ENCODE measurements at regions not wholly inside any gene's neighbourhood (a gene's known extent, or its start where the extent isn't known, plus 50 kb on each side); places are given as distances from the start of the nearest gene placed in this dataset.
"Not testable (repeated sequence)": the region's sequence is repeated elsewhere in the genome, so short reads cannot be mapped to it uniquely, and the experiment has no call there.

DNA sequence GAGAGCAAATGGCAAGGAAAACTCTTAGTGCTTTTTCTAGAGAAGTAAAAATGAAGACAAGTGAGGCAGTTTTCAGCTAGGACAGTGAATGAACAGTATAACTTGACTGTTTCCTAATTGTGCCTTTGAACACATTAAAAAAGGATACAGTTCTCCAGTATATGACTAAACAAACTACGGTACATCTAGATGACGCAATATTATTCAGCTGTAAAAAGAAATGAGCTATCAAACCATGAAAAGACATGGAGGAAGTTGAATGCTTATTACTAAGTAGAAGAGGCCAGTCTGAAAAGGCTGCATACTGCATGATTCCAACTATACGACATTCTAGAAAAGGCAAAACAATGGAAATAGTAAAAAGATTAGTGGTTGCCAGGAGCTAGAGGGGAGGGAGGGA, 206.3 kb downstream of the SIPA1L2 start:
- no peak overlapping the region for H3K4me3 ChIP-seq (ENCODE audit: low read depth, low read length)
- DNase-seq (ENCODE audit: low read depth) = peak; percentile 36
- TF ChIP-seq CTCF (conservative IDR thresholded peaks at IDR 0.05; ENCODE audit: low read depth, low read length) = no peak

GRCh38 chr1:232422898-232423297, 207.0 kb downstream of the SIPA1L2 start:
- TF ChIP-seq CTCF (conservative IDR thresholded peaks at IDR 0.05; ENCODE audit: low read depth, low read length) = no peak
- H3K4me3 ChIP-seq (ENCODE audit: low read depth, low read length) = no peak overlapping the region
- peak; percentile 37 for DNase-seq (ENCODE audit: low read depth)

- H3K4me3 ChIP-seq (ENCODE audit: low read depth, low read length) = no peak overlapping the region
- TF ChIP-seq CTCF (conservative IDR thresholded peaks at IDR 0.05; ENCODE audit: low read depth, low read length) = no peak
- DNase-seq (ENCODE audit: low read depth) = peak; percentile 36
These were observed 207.8 kb downstream of the SIPA1L2 start for GRCh38 chr1:232422098-232422497.

DNA sequence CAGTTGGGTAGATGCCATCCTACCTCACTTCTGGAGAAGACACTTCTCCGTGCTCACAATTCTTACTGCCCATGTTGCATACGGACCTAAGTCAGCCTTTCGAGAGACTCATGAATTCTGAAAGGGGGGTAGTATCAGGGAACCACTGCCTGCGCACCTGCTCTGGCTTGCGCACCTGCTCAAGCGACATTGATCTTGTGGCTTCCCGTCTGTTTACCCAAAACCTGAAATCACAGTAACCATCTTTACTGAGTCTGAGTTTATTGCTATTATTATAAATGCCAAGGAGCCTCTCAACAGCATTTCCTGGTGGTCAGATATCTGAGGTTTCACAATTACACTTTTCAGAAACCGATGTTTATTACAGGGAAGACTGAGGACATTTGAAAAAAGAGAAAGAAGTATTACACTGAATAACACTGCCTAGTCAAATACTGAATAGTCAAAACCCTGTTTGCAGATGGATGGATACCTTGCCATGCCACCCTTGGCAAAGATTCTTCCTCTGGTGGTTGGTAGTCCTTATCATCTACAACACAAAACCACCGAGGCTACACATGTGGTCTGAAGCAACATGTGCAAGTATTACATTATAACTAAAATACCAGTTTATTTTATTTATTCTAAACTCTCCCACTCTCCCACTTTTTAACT, 208.7 kb downstream of the SIPA1L2 start:
- no peak for DNase-seq (ENCODE audit: low read depth)
- no peak for TF ChIP-seq CTCF (conservative IDR thresholded peaks at IDR 0.05; ENCODE audit: low read depth, low read length)
- no peak overlapping the region for H3K4me3 ChIP-seq (ENCODE audit: low read depth, low read length)

- no peak overlapping the region for H3K4me3 ChIP-seq (ENCODE audit: low read depth, low read length)
- no peak for DNase-seq (ENCODE audit: low read depth)
- TF ChIP-seq CTCF (conservative IDR thresholded peaks at IDR 0.05; ENCODE audit: low read depth, low read length) = no peak
These were observed 212.2 kb downstream of the SIPA1L2 start for GRCh38 chr1:232417636-232418248.

DNA sequence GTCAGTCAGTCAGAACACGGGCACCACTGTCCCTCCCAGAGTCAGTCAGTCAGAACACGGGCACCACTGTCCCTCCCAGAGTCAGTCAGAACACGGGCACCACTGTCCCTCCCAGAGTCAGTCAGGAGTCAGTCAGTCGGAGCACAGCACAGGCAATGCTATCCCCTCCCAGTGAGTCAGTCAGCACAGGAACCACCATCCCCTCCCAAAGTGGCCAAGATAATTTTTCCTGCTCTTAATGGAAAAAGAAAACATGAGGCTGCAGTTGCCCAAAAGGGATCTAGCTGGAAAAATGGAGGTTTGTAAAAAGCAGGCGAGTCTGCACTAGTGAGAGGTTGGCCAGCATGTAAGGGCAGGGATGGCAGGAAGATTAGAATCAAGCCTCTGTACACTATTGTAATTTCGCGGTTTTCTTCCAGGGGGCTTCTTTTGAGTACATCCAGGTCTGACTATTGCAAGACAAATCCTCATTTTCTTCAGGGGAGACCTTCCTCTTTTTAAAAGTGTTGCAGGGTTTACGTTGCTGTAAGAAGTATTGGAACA, 213.8 kb downstream of the SIPA1L2 start:
- DNase-seq (ENCODE audit: low read depth) = no peak
- no peak overlapping the region for H3K4me3 ChIP-seq (ENCODE audit: low read depth, low read length)
- no peak for TF ChIP-seq CTCF (conservative IDR thresholded peaks at IDR 0.05; ENCODE audit: low read depth, low read length)

- not testable (repeated sequence) for H3K4me3 ChIP-seq (ENCODE audit: low read depth, low read length); DNase-seq (ENCODE audit: low read depth)
These were observed 214.5 kb downstream of the SIPA1L2 start for GRCh38 chr1:232415481-232415880.

Data from choroid plexus epithelial cell (primary cell).